ENCODE measurements at regions not wholly inside any gene's neighbourhood (a gene's known extent, or its start where the extent isn't known, plus 50 kb on each side); places are given as distances from the start of the nearest gene placed in this dataset.
"Not testable (repeated sequence)": the region's sequence is repeated elsewhere in the genome, so short reads cannot be mapped to it uniquely, and the experiment has no call there.

DNA sequence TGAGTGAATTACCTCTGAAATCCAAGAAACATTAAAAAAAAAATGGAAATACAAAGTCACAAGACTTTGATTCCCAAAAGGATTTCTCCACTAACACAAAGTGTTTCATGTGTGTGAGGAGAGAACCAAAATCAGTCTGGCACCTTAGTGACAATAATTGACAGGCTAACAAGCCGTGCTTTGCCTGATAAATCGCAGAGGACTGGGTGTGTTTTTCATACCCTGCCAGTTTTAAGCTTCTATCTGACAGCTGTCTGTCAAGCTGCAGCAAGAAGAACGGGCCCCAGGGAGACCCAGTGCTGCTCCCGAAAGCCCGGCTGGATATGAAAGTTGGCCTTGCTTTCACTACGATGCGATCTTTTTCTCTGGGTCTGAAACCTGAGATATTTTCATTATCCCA is 101.6 kb upstream of the KCNK2 start:
- DNase-seq (ENCODE audit: low spot score): no peak

DNA sequence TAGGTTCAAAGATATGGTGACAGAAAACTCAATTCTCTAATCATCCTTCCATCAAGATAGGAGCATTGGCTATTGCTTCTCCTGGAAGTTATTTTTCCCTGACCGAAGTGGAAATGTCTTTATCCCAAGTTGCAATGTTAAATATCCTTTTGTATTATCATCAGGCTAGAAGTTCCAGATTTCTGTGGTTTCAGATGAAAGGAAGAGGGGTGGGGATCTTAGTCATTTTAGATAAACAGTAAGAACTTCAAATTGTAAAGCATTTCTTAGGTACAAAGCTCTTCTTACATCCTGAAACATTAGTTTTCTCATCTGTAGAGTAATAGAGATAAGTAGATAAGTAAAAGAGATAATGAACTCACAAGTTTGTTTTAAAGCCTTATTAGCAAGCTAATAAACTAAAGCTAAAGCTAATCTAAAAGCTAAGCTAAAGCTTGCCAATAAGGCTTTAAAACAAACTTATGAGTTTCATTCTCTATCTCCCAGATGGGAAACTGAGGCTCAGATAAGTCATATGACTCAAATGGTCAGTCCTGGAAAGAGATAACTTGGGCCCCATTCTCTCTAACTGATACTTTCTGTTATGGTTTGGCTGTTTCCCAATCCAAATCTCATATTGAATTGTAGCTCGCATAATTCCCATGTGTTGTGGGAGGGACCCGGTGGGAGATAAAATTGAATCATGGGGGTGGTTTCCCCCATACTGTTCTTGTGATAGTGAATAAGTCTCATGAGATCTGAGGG is 99.2 kb upstream of the KCNK2 start:
- no peak for DNase-seq (ENCODE audit: low spot score)

DNA sequence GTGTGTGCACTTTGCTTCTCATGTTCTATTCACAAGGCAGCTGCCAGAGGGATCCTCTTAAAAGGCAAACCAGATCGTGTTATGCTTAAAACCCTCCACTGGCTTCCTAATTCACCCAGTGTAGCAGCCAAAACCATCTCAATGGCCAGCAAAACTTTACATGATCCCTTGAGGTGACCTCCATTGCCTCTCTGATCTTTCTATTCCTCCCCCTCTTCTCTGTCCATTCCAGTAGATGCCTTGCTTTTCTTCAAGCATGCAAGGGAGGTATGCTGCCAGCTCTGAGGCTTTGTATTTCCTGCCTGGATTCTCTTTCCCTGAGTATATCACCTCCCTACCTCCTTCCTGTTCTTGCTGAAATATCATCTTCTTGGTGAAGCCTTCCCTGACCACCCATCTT is 93.2 kb upstream of the KCNK2 start:
- peak; percentile 85 for DNase-seq (ENCODE audit: low spot score)

DNA sequence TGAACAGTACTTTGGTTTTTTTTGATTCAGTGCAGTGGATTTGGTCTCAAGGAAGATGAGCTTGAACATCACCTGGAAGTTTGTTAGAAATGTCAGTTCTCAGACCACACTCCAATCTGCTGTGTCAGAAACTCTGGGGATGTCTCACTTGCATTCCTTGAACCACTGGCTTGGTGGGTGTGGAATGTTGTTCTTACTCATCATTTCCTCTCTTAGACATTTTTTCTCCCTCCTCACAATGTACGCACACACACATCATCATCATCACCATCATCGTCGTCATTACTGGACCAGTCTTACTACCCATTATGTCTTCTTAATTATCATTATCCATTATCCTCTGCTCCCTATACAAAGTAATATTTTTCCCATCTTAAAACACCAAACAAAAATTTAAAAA is 91.9 kb upstream of the KCNK2 start:
- DNase-seq (ENCODE audit: low spot score): peak; percentile 91

DNA sequence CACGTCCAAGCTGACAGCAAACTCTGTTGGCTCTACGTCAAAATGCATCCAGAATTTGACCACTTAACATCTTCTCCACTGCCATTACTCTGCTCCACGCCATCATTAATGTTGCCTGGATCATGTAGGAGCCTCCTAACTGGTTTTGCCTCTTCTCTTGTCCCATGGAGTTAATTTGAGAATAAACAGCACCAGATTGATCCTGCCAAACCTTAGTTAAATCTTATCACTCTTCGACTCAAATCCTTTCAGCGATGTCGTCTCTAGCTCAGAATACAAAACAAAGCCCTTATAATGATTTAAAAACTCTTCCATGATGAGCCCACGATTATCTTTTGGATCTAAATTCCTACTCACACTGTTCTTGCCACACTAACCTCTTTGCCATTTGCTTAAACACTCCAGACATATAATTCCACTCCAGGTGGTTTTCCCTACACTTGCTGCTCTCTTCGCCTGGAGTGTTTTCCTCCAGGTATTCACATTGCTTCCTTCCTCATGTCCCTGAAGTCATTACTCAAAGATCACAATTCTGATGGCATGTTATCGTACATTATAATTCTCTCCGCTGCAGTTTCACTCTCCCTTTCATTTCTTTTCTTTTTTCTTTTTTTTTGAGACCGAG is 90.7 kb upstream of the KCNK2 start:
- no peak for DNase-seq (ENCODE audit: low spot score)

DNA sequence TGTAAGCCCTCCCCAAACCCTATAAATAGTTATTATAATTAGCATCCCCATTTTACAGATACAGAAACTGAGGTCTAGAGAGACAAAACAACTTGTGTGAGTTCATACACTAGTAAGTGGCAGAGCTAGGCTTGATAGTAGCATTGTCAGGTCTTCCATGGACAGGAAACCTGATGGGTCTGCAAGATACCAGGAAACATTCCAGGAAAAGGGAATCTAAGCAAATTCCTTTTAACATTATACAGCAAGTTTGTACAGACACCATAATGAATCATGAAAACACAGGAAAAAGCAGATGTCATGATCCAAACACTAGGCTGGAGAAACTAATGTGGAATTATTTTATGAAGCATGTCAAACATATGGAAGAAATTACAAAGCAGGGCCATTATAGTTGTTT is 89.1 kb upstream of the KCNK2 start:
- peak; percentile 39 for DNase-seq (ENCODE audit: low spot score)

DNA sequence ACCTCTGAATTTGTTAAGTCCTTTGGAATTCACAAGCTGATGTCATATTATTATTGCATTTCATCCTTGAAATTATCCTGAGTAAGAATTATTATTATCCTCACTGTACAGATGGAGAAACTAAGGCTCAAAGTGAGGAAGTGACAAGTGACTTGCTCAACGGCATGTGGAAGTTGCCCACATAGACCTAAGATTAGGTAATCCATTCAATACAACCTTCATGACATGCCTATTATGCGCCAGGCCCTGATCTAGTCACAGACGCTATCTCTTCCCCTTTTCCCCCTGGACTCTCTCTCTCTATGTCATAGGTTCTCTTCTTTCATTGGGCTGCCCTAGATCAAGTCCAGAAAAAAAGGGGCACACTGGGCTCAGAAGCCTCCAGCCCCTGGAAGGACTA is 84.9 kb upstream of the KCNK2 start:
- DNase-seq (ENCODE audit: low spot score): no peak

DNA sequence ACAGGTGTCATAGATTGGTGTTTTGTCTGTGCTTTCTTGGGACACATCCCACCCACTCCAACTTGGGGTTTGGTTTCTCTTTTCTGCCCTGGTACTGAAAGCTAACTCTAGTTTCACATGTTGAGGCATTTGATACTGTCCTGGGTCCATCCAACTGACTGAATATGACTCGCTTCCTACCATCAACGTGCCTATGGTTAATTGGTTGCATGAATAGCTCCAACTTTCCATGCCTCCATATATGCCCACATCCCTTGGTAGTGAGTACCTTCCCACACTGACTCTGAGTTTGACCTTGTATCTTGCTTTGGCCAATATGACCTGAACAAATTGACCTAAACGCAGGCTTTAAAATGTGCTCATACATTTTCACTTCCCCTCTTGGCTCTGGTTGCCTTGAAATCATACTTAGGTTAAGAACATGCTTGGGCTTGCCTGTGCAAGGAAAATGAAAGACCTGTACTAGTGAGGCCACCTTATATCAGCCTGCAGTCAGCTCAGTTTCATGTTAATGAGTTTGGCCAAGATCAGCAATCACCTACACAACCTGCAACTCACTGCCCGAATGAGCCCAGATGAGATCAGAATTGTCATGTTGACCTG is 81.0 kb upstream of the KCNK2 start:
- DNase-seq (ENCODE audit: low spot score): no peak

DNA sequence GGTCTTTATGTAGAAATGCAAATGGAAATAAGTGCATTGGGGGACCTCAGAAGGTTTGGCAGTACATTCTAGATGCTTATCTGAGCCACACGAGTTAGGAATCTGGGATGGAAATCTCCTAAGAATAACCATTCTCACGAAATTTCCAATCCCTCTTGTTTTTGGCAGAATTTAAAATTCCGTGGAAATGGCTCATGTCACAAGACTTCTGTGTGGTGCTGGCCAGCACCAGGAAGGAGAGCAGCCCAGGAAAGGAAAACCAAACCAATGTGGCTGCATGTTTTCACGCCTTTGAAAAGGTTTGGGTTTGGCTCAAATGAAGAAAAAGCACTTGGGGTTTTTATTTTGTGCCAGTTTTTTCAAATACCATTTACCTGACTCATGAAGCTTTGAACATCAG is 80.1 kb upstream of the KCNK2 start:
- DNase-seq (ENCODE audit: low spot score): peak; percentile 17

DNA sequence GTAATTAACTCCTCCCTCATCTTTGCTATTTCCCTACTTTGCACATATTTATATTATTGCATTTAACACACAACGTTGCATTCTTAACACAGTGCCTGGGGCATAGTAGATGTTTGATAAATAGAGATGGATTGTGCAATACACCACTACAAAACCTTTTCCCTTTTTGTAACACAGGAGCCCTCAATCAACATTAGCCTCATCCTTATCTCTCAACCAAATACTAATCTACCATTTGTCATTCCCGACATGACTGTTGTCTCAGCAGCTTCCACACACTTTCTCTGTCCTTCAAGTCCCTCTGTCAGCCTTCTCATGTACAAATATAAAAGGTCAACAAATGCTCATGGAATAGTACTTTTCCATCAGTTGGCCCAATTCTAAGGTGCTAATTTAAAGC is 78.9 kb upstream of the KCNK2 start:
- no peak for DNase-seq (ENCODE audit: low spot score)

DNA sequence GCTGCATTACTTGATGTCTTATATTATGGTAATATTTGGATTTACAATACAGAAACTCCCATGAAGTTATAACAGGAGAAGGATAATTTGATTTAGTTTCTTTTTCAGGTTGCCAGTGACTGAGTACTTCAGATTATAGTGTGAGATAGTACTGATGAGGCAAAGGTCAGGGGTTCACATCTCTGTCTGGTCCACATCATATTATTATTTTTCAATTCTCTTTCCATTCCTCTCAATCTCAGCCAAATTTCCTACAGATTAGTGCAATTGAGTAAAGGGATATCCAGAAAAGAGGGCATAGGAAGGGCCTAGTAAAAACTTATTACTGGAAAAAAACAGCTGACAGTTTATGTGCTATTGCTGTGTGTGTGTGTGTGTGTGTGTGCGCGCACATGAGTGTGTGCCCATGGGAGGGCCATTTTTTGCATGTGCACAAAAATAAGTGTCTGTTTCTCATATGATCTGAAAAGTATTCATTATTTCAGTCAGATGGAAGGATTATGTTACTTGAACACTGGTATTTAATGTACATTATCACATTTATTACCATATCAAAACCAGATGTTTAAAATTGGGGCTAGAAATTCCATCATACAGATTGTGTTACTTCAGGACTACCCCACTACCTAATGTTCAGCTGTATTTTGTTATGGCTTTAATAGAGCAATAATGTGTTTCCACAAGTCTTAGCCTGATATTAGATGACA is 78.3 kb upstream of the KCNK2 start:
- DNase-seq (ENCODE audit: low spot score): no peak

DNA sequence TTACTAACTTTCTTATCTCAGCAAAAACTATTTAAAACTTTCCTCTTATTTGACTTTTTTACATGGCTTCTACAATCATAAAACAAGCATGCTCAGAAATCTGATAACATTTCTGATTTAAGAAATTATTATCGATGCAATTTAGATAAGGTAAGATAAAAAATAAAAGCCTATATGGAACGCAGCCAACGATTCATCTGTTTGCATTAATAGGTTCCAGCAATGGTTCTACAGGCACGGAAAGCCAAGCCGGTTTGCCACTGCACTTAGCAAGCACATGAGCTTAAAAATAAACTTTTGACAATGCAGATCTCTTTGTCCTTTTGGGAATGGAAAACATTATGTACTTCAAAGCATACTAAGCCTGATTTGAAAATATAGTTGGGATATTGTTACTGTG is 77.5 kb upstream of the KCNK2 start:
- no peak for DNase-seq (ENCODE audit: low spot score)

DNA sequence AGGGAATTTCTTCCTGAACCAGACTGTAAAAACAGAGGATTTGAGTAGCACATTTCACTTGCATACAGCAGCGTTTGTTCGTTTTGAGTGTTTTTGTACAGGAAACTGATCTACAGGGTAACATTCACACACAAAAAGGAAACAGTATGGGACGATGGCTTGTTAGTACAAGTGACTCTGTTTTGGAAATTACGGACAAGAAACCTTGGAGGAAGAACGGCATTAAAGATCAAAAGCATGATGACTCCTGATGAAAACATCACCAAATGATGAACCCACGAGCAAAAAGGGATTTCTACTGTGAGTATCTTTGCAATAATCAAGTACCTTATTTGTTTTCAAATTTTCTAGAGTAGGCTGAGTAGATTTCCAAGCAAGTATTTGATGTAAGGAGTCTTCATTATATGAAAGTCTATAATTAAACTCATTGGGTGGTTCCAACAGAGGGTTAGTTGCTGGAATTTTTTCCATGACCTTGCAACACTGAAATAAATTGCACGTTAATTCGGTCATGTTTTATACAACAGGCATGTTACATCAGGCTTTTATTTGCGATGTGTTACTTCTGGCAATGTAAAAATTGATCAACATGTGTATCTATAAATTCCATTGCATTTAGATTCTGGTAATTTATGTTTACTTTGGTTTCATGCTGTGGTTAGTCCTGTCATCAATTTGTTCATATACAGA is 76.7 kb upstream of the KCNK2 start:
- DNase-seq (ENCODE audit: low spot score): no peak

DNA sequence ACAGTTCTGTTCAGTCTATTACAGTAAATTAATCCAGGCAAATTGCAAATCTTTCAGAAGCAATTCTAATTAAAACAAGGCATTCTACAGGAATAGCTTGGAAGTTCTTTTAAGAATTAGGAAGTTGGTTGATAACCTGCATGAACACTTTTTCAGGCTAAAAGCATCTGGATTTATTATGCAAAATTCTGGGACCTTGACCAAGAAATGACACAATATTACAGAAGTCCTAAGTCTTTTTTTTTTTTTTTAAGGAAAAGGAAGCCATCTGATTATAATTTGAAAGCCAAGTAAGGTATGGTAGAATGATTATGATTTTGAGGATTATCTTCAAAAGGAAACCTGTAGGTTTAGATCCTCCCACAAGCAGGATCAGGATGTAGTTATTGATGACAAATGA is 74.7 kb upstream of the KCNK2 start:
- no peak for DNase-seq (ENCODE audit: low spot score)

DNA sequence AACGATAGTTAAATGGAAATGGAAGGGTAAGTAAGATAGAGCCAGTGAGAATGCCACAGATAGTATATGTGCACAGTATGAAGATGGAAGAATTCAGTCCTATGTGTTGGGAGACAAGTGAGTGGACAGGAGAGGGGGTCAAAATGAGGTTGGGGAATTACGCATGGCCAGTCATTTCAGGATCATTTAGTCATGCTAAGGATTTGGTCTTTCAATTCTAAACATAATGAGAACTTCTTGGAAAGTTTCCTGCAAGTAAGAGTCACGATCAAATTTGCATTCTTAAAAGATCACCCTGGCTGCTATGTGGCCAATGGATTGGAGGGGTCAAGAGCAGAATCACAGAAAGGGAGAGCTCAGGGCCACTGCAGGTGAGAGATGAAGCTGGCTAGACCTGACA is 64.0 kb upstream of the KCNK2 start:
- DNase-seq (ENCODE audit: low spot score): peak; percentile 59

DNA sequence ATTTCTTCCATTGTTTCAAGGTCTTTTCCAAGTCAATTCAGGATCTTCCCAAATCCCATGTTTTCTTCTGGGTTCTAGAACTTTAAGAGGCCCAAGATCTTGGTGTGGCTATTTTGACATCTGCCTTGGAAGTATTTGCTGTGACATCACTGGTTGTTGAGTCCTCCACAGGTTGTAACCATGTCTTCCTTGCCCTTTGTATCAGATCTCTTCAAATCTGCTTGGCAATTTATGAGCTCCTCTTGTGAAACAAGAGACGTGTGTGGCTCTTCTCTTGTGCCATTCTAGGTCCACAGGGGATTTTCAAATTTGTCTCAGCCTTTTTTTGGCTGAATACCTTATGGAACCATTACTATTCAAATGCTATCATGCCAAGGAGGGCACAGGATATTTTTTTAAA is 60.3 kb upstream of the KCNK2 start:
- DNase-seq (ENCODE audit: low spot score): no peak

DNA sequence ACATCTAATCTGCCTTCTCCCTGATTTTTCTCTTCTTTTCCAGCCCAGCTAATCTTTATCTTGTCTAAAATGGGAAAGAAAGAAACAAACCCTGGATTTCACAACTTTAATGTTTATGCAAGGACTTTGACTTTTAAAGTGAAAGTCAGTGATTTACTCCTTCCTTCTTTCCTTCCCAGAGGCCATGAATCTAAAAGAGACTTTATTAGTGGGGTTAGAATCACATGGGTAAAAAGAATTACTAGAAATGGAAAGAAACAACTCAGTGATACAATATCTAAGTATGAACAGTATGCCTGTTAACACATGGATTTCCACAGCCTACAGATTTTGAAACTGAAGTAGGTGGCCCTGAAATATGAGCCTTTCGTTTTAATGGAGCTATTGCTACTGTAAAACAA is 59.8 kb upstream of the KCNK2 start:
- DNase-seq (ENCODE audit: low spot score): no peak

DNA sequence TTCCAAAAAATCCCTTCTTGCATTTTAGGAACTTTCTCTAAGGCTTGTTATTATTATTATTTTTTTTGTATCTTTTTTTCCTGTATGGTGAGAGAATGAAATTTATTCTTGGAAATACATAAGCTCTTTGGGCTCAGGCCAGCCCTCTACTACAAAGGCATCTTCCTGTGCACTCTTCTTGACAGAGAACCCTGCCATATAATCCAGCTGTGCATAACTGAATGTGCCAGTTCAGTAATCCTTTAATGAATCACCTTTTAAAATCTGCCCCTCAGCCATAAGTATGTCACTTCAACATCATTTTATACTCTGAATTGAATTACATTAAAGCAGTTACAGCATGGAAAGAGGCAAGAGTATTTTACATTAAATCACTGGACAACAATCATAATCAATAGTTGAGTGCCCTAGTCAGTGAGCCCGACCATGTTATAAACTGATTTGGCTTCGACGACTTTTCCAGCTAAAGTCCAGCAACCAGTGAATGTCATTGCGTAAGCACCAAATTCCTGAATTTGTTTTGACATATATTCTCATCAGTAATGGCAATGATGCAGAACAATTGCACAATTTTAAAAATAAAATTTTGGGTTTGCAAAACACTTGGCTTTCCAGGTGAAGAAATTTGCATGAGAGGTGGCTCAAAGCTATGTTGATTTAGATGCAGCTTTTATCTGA is 59.2 kb upstream of the KCNK2 start:
- DNase-seq (ENCODE audit: low spot score): no peak

DNA sequence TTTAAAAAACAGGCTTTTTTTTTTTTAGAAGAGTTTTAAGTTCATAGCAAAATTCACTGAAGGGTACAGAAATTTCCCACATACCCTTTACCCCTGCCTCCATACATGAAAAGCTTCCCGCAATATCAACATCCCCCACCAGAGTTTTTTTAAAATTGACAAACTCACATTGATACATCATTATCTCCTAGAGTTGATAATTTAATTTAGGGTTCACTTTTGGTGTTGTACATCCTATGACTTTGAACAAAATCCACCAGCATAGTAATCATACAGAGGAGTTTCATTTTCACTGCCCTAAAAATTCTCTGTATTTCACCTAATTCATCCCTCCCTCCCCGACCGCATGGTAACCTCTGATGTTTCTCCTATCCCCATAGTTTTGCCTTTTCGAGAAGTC is 53.6 kb upstream of the KCNK2 start:
- no peak for DNase-seq (ENCODE audit: low spot score)

DNA sequence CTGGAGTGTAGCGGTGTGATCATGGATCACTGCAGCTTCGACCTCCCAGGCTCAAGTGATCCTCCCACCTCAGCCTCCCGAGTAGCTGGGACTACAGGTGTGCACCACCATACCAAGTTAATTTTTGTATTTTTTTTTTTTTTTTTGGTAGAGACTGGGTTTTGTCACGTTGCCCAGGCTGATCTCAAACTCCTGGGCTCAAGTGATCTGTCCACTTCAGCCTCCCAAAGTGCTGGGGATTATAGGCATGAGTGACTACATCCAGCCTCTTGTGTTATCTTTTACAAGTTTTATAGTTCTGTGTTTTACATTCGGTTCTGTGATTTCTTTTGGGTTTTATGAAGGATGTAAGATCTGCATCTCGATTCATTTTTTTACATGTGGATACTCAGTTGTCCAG is 52.0 kb upstream of the KCNK2 start:
- DNase-seq (ENCODE audit: low spot score): not testable (repeated sequence)

DNA sequence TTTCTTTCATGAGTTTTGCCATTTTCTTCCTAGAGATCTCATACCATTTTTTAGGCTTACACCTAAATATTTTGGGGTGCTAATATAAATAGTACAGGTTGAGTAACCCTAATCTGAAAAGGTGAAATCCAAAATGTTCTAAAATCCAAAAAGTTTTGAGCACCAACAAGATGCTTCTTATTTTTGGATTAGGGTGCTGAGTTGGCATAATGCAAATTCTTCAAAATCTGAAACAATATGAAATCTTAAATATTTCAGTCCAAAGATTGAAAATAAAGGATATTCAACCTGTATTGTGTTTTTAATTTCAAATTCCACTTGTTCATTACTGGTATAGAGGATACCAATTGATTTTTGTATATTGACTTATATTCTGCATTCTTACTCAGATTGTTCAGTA is 51.1 kb upstream of the KCNK2 start:
- DNase-seq (ENCODE audit: low spot score): no peak

Data from kidney tubule cell (primary cell).